Heart right ventricle (tissue), 16 donors: ENCODE measurements at regions not wholly inside any gene's neighbourhood (a gene's known extent, or its start where the extent isn't known, plus 50 kb on each side); places are given as distances from the start of the nearest gene placed in this dataset.

Experiments used
- ATAC-seq, 8 donors: fragments of 200-7000 bp; cut with Tn5 transposase; one replicate each; pipeline ENCODE4 v1.9.1; 2020; ENCODE audit warnings: mild to moderate bottlenecking in 8 of 8, moderate library complexity in 8 of 8, moderate number of reproducible peaks in 1 of 8
- DNase-seq, 2 donors: peaks; one replicate each; pipeline ENCODE4 v3.0.0-alpha.2; 2020
- H3K27ac ChIP-seq, 10 donors: fragments of 200-600 bp; sonication (generic) in 2 of 10; one replicate each; pipeline versions ENCODE4 v1.5.0 to v1.8.0; 2020 to 2022; ENCODE audit warnings: mild to moderate bottlenecking in 3 of 10
- H3K27me3 ChIP-seq, 7 donors: fragments of 200-600 bp; one replicate each; pipeline ENCODE4 v1.8.0; 2021 to 2022; ENCODE audit warnings: mild to moderate bottlenecking in 2 of 7
- H3K36me3 ChIP-seq, 9 donors: fragments of 200-600 bp; sonication (generic) in 1 of 9; one replicate each; pipeline versions ENCODE4 v1.5.0 to v1.8.0; 2020 to 2022; ENCODE audit warnings: mild to moderate bottlenecking in 2 of 9
- H3K4me1 ChIP-seq, 9 donors: fragments of 200-600 bp; sonication (generic) in 1 of 9; one replicate each; pipeline versions ENCODE4 v1.5.0 to v1.8.0; 2020 to 2022; ENCODE audit warnings: mild to moderate bottlenecking in 4 of 9
- H3K4me3 ChIP-seq, 10 donors: fragments of 200-600 bp; sonication (generic) in 2 of 10; one replicate each; pipeline versions ENCODE4 v1.5.0 to v1.8.0; 2020 to 2022; ENCODE audit warnings: mild to moderate bottlenecking in 7 of 10, moderate library complexity in 2 of 10
- H3K9me3 ChIP-seq, 11 donors: fragments of 200-600 bp in 10 of 11; sonication (generic) in 2 of 11; one replicate each; pipeline versions ENCODE4 v1.5.0 to v1.8.0; 2013 to 2022; ENCODE audit warnings: mild to moderate bottlenecking in 2 of 11, control low read depth in 1 of 11, moderate library complexity in 1 of 11
- WGBS, 2 donors: extraction: QIAGEN DNeasy Blood & Tissue Kit; methylation state at CpG; one replicate each; pipeline ENCODE4 v1.1.7; 2013; ENCODE audit warnings: inconsistent platforms in 1 of 2; 5-methylcytosine and 5-hydroxymethylcytosine counted together
- intact Hi-C, 10 donors: fragments of 100-400 bp; cut with DNase I; formaldehyde crosslinking; loops; one replicate each; pipeline versions ENCODE4 v1.11.1 to v1.14.2; 2022
- TF ChIP-seq, protein P1 (sequence below), 9 donors: fragments of 200-600 bp; sonication (generic) in 2 of 9; IDR thresholded peaks; one replicate each; pipeline versions ENCODE4 v1.5.0 to v1.8.0; 2021 to 2022; ENCODE audit warnings: antibody characterized with exemption in 9 of 9, mild to moderate bottlenecking in 5 of 9, moderate library complexity in 1 of 9
- donor health status: Arrhythmogenic right ventricular cardiomyopathy.
- donor health status: ischemic (EF 13 %, LVEDD 7.1; RV severe dilation, severe dysfunction).
- donor health status: healthy with polysubstance abuse.
- donor health status: DM: no; HTN: yes; CAD: no.
- donor health status: DM: no; HTN: no; CAD: no.
- donor health status: ischemic (EF 25% LVEDD 6.9; RV normal size, moderate dysfunction).
- donor health status: ischemic (EF 25% LVEDD 5.7; RV mildly dilated, moderate dysfunction).
- donor health status: healthy.
- donor health status: DM: yes; HTN: yes; CAD: no.
- donor health status: Ischemic cardiomyopathy.
- donor health status: ischemic (EF 35%, LVEDD 5.7; RV mildly dilated, moderate dysfunction).
- donor health status: nonischemic (EF 11% LVEDD 7.7; RV severe dilation, severe dysfunction).
- donor health status: DM: yes; HTN: yes; CAD: no.
- donor health status: PGD.
- donor health status: ischemic (EF 29% LVEDD 5.4; RV normal size, mild dysfunction).
- donor health status: nonischemic (EF 23%, LVEDD 6.1; RV moderate dilation, normal function).

DNA sequence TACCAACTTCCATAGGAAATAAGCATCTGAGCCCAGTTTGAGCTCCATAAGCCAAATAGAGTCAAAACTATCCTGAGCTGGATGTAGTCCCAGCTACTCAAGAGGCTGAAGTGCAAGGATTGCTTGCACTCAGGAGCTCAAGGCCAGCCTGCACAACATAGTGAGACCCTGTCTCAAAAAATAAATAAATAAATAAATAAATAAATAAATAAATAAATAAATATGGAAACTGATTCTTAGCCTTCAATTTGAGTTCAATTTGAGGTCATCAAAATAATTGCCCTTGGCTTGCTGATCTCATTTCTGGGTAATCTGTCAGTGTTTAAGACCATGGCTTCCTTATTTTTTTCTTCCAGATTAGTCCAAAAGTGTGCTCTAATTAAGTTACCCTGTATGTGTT is 184.9 kb upstream of the CDH20 start:
- intact Hi-C loops, result no loop called here
- no peak for ATAC-seq

DNA sequence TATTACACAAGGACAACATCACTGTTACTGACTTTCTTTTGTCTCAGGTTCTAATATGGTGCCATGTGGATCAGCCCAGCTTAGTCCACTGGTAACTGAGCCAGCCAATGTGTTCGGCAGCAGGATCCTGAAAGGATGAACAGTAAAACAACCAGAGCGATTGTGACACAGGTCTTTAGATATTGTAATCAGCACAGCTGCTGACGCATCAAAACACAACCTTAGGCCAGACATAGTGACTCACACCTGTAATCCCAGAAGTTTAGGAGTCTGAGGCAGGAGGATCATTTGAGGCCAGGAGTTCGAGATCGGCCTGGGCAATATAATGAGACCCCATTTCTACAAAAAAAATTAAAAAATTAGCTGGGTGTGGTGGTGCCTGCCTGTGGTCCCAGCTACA is 183.4 kb upstream of the CDH20 start:
- intact Hi-C loops, result no loop called here
- WGBS, 2 donors, result 89 to 92% methylated on average over 5 of the region's 5 CpGs

More for the DNA sequence above, 184.9 kb upstream of the CDH20 start:
- TF ChIP-seq, protein P1, sequence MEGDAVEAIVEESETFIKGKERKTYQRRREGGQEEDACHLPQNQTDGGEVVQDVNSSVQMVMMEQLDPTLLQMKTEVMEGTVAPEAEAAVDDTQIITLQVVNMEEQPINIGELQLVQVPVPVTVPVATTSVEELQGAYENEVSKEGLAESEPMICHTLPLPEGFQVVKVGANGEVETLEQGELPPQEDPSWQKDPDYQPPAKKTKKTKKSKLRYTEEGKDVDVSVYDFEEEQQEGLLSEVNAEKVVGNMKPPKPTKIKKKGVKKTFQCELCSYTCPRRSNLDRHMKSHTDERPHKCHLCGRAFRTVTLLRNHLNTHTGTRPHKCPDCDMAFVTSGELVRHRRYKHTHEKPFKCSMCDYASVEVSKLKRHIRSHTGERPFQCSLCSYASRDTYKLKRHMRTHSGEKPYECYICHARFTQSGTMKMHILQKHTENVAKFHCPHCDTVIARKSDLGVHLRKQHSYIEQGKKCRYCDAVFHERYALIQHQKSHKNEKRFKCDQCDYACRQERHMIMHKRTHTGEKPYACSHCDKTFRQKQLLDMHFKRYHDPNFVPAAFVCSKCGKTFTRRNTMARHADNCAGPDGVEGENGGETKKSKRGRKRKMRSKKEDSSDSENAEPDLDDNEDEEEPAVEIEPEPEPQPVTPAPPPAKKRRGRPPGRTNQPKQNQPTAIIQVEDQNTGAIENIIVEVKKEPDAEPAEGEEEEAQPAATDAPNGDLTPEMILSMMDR (IDR thresholded peaks at IDR 0.05), result no peak
- Histone ChIP-seq H3K36me3 (no peaks in the 10 kb centered on the region), H3K9me3 (peaks cover 0 to 46% (median 0%) of the 10 kb centered on the region in 11 donors), H3K4me1 (no peaks in the 10 kb centered on the region), H3K27me3 (no peaks in the 10 kb centered on the region), H3K4me3 (no peak overlapping the region), H3K27ac (no peak overlapping the region)
- no peak for DNase-seq

GRCh38 chr18:61153571-61153970 is 179.7 kb upstream of the CDH20 start:
- intact Hi-C loops, result no loop called here
- H3K27ac ChIP-seq, result no peak overlapping the region
- H3K4me3 ChIP-seq, result no peak overlapping the region
- no peaks in the 10 kb centered on the region for H3K36me3 ChIP-seq
- peaks cover 0 to 9% (median 0%) of the 10 kb centered on the region in 11 donors for H3K9me3 ChIP-seq
- no peaks in the 10 kb centered on the region for H3K4me1 ChIP-seq
- TF ChIP-seq, protein P1 (IDR thresholded peaks at IDR 0.05), result no peak
- 80 to 84% methylated on average over 3 of the region's 3 CpGs for WGBS, 2 donors
- DNase-seq (no peak), ATAC-seq (no peak)
- H3K27me3 ChIP-seq, result no peaks in the 10 kb centered on the region

More for the DNA sequence above, 183.4 kb upstream of the CDH20 start:
- no peak overlapping the region for H3K27ac ChIP-seq
- peaks cover 0 to 38% (median 0%) of the 10 kb centered on the region in 11 donors for H3K9me3 ChIP-seq
- H3K4me3 ChIP-seq, result no peak overlapping the region
- TF ChIP-seq, protein P1 (IDR thresholded peaks at IDR 0.05), result no peak
- no peaks in the 10 kb centered on the region for H3K4me1 ChIP-seq
- ATAC-seq (no peak), DNase-seq (no peak)
- H3K36me3 ChIP-seq, result no peaks in the 10 kb centered on the region
- no peaks in the 10 kb centered on the region for H3K27me3 ChIP-seq

DNA sequence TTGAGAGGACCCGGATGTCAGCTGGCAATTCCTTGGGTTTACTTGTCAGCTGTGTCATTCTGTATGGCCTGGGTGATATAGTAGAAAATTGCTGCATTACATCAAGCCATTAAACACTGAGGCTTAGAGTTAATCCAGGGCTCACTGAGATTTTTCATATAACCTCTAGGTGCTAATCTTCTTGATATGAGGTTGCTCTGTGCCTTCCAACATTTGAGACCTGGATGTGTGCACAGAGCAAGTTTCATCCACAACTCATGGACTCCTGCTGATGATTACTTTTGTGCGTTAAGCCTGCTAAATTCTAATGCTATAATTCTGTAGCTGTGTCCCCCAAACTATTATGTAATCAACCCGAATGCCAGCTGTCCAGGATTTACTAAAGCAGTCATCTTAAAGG is 178.4 kb upstream of the CDH20 start:
- TF ChIP-seq, protein P1 (IDR thresholded peaks at IDR 0.05), result no peak
- H3K9me3 ChIP-seq, result no peaks in the 10 kb centered on the region
- 75 to 78% methylated on average over 3 of the region's 3 CpGs for WGBS, 2 donors
- H3K4me1 ChIP-seq, result no peaks in the 10 kb centered on the region
- no peak overlapping the region for H3K27ac ChIP-seq
- H3K27me3 ChIP-seq, result no peaks in the 10 kb centered on the region
- no peak overlapping the region for H3K4me3 ChIP-seq
- ATAC-seq, result no peak
- intact Hi-C loops, result no loop called here
- no peaks in the 10 kb centered on the region for H3K36me3 ChIP-seq
- DNase-seq, result no peak

DNA sequence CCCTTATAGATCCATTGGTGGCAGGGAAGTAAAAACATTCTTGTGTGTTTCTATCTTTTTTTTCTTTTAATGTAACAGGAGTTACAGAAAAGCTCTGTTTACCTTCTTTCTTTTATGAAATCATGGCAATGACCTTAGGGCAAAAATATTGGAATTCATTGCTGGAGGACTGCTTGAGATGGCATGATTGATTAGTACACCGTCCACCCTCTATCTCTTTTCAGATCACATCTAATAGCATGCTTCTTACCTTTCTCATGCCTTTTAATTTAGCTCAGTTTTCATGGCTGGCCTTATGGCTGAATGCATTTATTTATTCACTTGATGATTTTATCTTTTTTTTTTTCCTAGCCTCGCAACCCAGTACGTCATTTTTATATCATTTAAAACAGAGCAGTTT is 177.6 kb upstream of the CDH20 start:
- TF ChIP-seq, protein P1 (IDR thresholded peaks at IDR 0.05), result no peak
- Histone ChIP-seq H3K27me3 (no peaks in the 10 kb centered on the region), H3K36me3 (no peaks in the 10 kb centered on the region), H3K4me1 (no peaks in the 10 kb centered on the region), H3K4me3 (no peak overlapping the region), H3K9me3 (no peaks in the 10 kb centered on the region), H3K27ac (no peak overlapping the region)
- ATAC-seq, result no peak
- intact Hi-C loops, result no loop called here
- DNase-seq, result no peak
- WGBS, 2 donors, result 69 to 73% methylated on average over 3 of the region's 3 CpGs
